NT2/D1 (cell line): ENCODE measurements at regions not wholly inside any gene's neighbourhood (a gene's known extent, or its start where the extent isn't known, plus 50 kb on each side); places are given as distances from the start of the nearest gene placed in this dataset.

ENCODE experiments used
- DNase-seq: peaks from one replicate; pipeline ENCODE4 v3.0.0-alpha.2; 2011; ENCODE audit warnings: low read depth, low spot score
- H3K27me3 ChIP-seq: 2 replicates; pipeline ENCODE4 v1.6.0; 2011; ENCODE audit warnings: mild to moderate bottlenecking; ENCODE audit not compliant: insufficient read length, insufficient read depth
- H3K36me3 ChIP-seq: 2 replicates; pipeline ENCODE4 v1.6.1; 2011; ENCODE audit warnings: mild to moderate bottlenecking, low read length, mixed read lengths; ENCODE audit not compliant: insufficient read depth, insufficient read length
- H3K4me1 ChIP-seq: 2 replicates; pipeline ENCODE4 v1.5.1; 2011; ENCODE audit not compliant: insufficient read depth, insufficient read length
- H3K4me3 ChIP-seq: 2 replicates; pipeline ENCODE4 v1.5.1; 2011; ENCODE audit warnings: low read depth; ENCODE audit not compliant: insufficient read length
- H3K9ac ChIP-seq: 2 replicates; pipeline ENCODE4 v1.6.0; 2011; ENCODE audit warnings: low read depth; ENCODE audit not compliant: insufficient read length
- H3K9me3 ChIP-seq: 2 replicates; pipeline ENCODE4 v1.5.1; 2011; ENCODE audit warnings: mild to moderate bottlenecking, low read length; ENCODE audit not compliant: insufficient read depth
- SUZ12 ChIP-seq: IDR thresholded peaks from 2 replicates; pipeline ENCODE4 v1.6.1; 2011; ENCODE audit not compliant: insufficient read length, insufficient read depth; ENCODE audit errors: extremely low read depth
- YY1 ChIP-seq: IDR thresholded peaks from 2 replicates; pipeline ENCODE4 v1.6.1; 2011; ENCODE audit not compliant: insufficient read length, insufficient read depth
- ZNF274 ChIP-seq: IDR thresholded peaks from 2 replicates; pipeline ENCODE4 v1.6.1; 2011; ENCODE audit warnings: mild to moderate bottlenecking, low read depth, low read length

DNA sequence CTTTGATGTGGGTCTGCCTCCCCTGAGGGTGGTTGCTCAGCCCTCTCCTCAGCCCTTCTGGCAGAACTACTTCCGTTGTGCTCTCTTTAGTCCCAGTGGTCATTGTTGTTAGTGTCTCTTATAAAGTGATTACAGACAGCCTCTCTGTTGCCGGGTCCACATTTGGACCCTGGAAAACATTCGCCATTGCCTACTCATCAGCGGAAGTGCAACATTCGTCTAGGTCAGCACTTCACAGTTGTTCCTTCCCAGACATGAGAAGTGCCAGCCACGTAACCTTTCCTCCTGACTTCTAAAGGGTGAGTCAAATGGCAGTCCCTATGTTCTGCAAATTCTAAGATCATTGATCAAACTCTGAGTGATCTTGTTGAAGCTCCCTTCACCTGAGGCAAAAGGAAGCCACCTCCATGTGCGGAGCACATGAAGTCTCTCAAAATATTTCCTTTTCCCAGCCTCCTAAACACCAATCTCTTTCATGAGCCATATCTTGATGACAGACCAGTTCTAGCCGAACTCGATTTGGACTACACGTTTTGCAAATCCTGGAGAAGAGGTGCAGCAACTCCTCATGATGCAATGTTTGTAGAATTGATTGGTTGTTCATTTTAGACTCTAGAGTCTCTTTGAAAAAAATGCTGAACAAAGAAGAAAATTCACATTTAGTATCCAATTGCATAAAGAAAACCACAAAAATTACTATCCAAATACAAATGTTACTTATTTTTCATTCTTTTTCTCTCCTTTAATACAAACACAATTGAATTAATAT is 163.8 kb downstream of the RPL10L start:
- no peak for DNase-seq
- no peaks in the 10 kb centered on the region for H3K36me3 ChIP-seq
- no peak for TF ChIP-seq YY1
- no peak for TF ChIP-seq ZNF274
- TF ChIP-seq SUZ12, result no peak
- H3K9me3 ChIP-seq, result no peaks in the 10 kb centered on the region
- no peaks in the 10 kb centered on the region for H3K27me3 ChIP-seq
- H3K4me3 ChIP-seq, result no peak overlapping the region
- H3K9ac ChIP-seq, result no peak overlapping the region
- H3K4me1 ChIP-seq, result no peaks in the 10 kb centered on the region

- H3K27me3 ChIP-seq, result no peaks in the 10 kb centered on the region
- no peak for TF ChIP-seq ZNF274
- TF ChIP-seq YY1, result no peak
- no peak for TF ChIP-seq SUZ12
- H3K9me3 ChIP-seq, result no peaks in the 10 kb centered on the region
- no peaks in the 10 kb centered on the region for H3K4me1 ChIP-seq
- no peak for DNase-seq
- H3K36me3 ChIP-seq, result no peaks in the 10 kb centered on the region
- H3K4me3 ChIP-seq, result no peak overlapping the region
- no peak overlapping the region for H3K9ac ChIP-seq
Observed at GRCh38 chr14:46482200-46482599, 169.4 kb downstream of the RPL10L start.

DNA sequence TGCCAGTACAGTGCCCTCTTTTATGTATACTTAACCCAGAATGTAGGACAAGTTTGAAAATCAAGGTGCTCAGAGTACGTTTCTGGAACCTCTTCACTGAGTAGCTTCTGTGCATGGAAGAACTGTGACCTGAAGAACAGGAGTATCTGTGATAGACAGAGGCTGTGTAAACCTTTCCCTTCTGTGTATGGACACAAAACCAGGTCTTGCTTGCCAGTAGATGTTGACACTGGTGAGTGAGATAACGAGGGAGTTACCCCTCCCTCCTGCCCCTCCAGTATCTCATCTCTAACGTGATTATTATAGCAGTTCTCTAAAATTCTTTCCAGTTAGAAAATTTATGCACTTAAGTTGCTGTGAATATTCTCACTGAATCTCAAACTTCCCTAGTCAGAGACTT is 170.8 kb downstream of the RPL10L start:
- TF ChIP-seq YY1, result no peak
- TF ChIP-seq SUZ12, result no peak
- TF ChIP-seq ZNF274, result no peak
- no peaks in the 10 kb centered on the region for H3K27me3 ChIP-seq
- no peak for DNase-seq
- no peaks in the 10 kb centered on the region for H3K9me3 ChIP-seq
- H3K36me3 ChIP-seq, result no peaks in the 10 kb centered on the region
- no peaks in the 10 kb centered on the region for H3K4me1 ChIP-seq
- no peak overlapping the region for H3K9ac ChIP-seq
- no peak overlapping the region for H3K4me3 ChIP-seq

- TF ChIP-seq ZNF274 (no peak), YY1 (no peak), SUZ12 (no peak)
- H3K9ac ChIP-seq, result no peak overlapping the region
Observed at GRCh38 chr14:46472261-46472660, 179.3 kb downstream of the RPL10L start.

GRCh38 chr14:46464341-46464740 is 187.2 kb downstream of the RPL10L start:
- DNase-seq, result no peak
- no peak overlapping the region for H3K9ac ChIP-seq

More at GRCh38 chr14:46472261-46472660, 179.3 kb downstream of the RPL10L start:
- no peaks in the 10 kb centered on the region for H3K9me3 ChIP-seq
- H3K27me3 ChIP-seq, result no peaks in the 10 kb centered on the region
- no peaks in the 10 kb centered on the region for H3K36me3 ChIP-seq
- no peak overlapping the region for H3K4me3 ChIP-seq
- no peak for DNase-seq
- no peaks in the 10 kb centered on the region for H3K4me1 ChIP-seq

GRCh38 chr14:46451800-46452199 is 199.8 kb downstream of the RPL10L start:
- TF ChIP-seq SUZ12 (no peak), ZNF274 (no peak), YY1 (no peak)
- no peaks in the 10 kb centered on the region for H3K36me3 ChIP-seq
- H3K9ac ChIP-seq, result no peak overlapping the region
- no peak overlapping the region for H3K4me3 ChIP-seq
- H3K4me1 ChIP-seq, result no peaks in the 10 kb centered on the region
- no peaks in the 10 kb centered on the region for H3K27me3 ChIP-seq
- no peak for DNase-seq
- no peaks in the 10 kb centered on the region for H3K9me3 ChIP-seq

More at GRCh38 chr14:46464341-46464740, 187.2 kb downstream of the RPL10L start:
- Histone ChIP-seq H3K9me3 (no peaks in the 10 kb centered on the region), H3K27me3 (no peaks in the 10 kb centered on the region), H3K36me3 (no peaks in the 10 kb centered on the region), H3K4me3 (no peak overlapping the region), H3K4me1 (no peaks in the 10 kb centered on the region)
- no peak for TF ChIP-seq YY1
- no peak for TF ChIP-seq ZNF274
- TF ChIP-seq SUZ12, result no peak

- no peak for TF ChIP-seq ZNF274
- TF ChIP-seq SUZ12, result no peak
- no peak for TF ChIP-seq YY1
- no peaks in the 10 kb centered on the region for H3K27me3 ChIP-seq
- no peaks in the 10 kb centered on the region for H3K9me3 ChIP-seq
- no peak overlapping the region for H3K4me3 ChIP-seq
- DNase-seq, result no peak
- no peaks in the 10 kb centered on the region for H3K4me1 ChIP-seq
- H3K36me3 ChIP-seq, result no peaks in the 10 kb centered on the region
- H3K9ac ChIP-seq, result no peak overlapping the region
Observed at GRCh38 chr14:46444666-46445065, 206.9 kb downstream of the RPL10L start.
